PFSK-1 (cell line): ENCODE measurements at regions not wholly inside any gene's neighbourhood (a gene's known extent, or its start where the extent isn't known, plus 50 kb on each side); places are given as distances from the start of the nearest gene placed in this dataset.

Experiments used
- POLR2AphosphoS5 ChIP-seq: IDR thresholded peaks from 2 replicates; pipeline ENCODE4 v1.6.1; 2012; ENCODE audit warnings: low read depth, mild to moderate bottlenecking, control low read depth, low read length, moderate library complexity
- REST ChIP-seq, 2 experiments: IDR thresholded peaks; 2 replicates each; pipeline versions ENCODE4 v1.6.1 to v1.8.0; 2011 to 2012; ENCODE audit warnings: low read depth in 2 of 2, low read length in 2 of 2, control low read depth in 1 of 2, inconsistent platforms in 1 of 2, mild to moderate bottlenecking in 1 of 2, moderate library complexity in 1 of 2; ENCODE audit not compliant: insufficient read depth in 1 of 2
- TAF1 ChIP-seq: IDR thresholded peaks from 2 replicates; pipeline ENCODE4 v1.6.1; 2012; ENCODE audit warnings: low read length, control low read depth, borderline replicate concordance; ENCODE audit not compliant: insufficient read depth

GRCh38 chr10:124287791-124288190 is 130.9 kb downstream of the OAT start:
- TF ChIP-seq TAF1 (no peak), POLR2AphosphoS5 (no peak), REST (IDR thresholded peaks at IDR 0.05; ENCODE audit: insufficient read depth in 1 of 2, low read depth in 2 of 2, low read length in 2 of 2) (no peak)
